ENCODE measurements at regions not wholly inside any gene's neighbourhood (a gene's known extent, or its start where the extent isn't known, plus 50 kb on each side); places are given as distances from the start of the nearest gene placed in this dataset.

DNA sequence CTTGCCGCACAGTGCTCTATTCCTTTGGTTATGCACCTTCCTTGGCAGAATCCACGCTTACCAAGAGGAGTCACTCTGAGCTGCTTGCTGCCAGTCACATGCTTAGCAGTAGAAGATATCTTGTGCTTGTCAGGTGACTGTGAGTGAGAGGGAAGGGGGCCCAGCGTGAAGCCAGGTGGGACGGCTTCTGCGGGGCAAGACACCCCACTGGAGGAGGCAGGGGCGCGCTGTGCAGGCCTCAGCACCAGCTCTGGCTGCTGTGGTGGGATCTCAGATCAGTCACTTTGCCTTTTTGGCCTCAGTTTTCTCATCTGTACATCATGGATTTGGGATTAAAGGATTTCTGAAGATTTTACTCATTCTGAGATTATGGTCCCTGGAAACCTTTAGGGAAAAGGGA lies 63.9 kb upstream of the B3GAT1 start:
- peaks cover 23 to 37% of the 10 kb centered on the region in 2 donors for H3K27me3 Mint-ChIP-seq

GRCh38 chr11:134474942-134475341 lies 62.9 kb upstream of the B3GAT1 start:
- no peak for DNase-seq (ENCODE audit: low spot score)
- H3K27ac Mint-ChIP-seq, result no peak overlapping the region
- H3K27me3 Mint-ChIP-seq, result peaks cover 23 to 37% of the 10 kb centered on the region in 2 donors
- H3K36me3 Mint-ChIP-seq, result no peaks in the 10 kb centered on the region
- peaks cover 3 to 4% of the 10 kb centered on the region in 2 donors for H3K4me1 Mint-ChIP-seq (ENCODE audit: low read depth in 2 of 2)
- ATAC-seq, result peak in 1 of 2 donors; percentile 68
- H3K9me3 Mint-ChIP-seq, result no peaks in the 10 kb centered on the region
- H3K4me3 Mint-ChIP-seq, result no peak overlapping the region

More for the DNA sequence above, 63.9 kb upstream of the B3GAT1 start:
- Mint-ChIP-seq H3K36me3 (no peaks in the 10 kb centered on the region), H3K9me3 (no peaks in the 10 kb centered on the region), H3K4me3 (no peak overlapping the region), H3K27ac (no peak overlapping the region), H3K4me1 (ENCODE audit: low read depth in 2 of 2) (peaks cover 3 to 4% of the 10 kb centered on the region in 2 donors)
- DNase-seq (ENCODE audit: low spot score), result no peak
- no peak for ATAC-seq

DNA sequence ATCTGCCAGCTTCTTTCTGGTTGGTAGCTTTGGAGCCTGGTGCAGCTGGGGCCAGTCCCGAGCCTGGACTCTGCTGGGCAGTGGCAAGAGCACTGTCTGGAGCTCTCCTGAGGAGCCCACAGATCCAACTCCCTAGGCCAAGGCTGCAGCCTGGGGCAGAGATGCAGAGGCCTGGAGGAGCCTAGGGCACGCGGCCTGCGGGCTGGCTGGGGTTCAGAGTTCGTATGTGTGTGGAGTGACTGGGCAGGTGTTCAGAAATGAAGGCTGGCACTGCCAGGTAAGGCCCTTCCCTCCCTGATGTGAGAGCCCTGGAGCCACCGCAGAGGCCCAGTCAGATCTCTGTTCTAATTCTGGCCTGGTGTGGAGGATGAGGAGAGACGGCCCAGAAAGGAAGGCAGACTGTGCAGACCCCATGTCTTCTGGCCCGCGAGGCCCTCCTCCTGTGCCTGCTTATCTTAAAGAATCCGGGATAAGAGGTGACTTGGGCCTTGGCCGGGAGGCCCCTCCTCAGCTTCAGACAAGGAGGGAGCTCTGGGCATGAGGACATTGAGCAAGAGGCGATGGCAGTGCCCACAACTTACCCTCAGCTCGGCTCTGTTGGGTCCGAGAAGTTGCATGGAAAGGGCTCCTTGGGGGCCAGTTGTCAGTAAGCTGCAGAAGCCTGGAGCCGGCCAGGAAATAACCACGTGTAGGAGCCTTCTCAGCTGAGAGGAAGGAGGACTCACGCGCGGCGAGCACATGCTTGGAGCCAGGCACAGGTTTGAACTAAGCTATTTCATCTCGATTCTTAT lies 62.2 kb upstream of the B3GAT1 start:
- no peak overlapping the region for H3K27ac Mint-ChIP-seq
- H3K27me3 Mint-ChIP-seq, result peaks cover 23 to 36% of the 10 kb centered on the region in 2 donors
- H3K4me1 Mint-ChIP-seq (ENCODE audit: low read depth in 2 of 2), result peaks cover 3 to 4% of the 10 kb centered on the region in 2 donors
- no peaks in the 10 kb centered on the region for H3K36me3 Mint-ChIP-seq
- DNase-seq (ENCODE audit: low spot score) (no peak), ATAC-seq (no peak)
- H3K4me3 Mint-ChIP-seq, result no peak overlapping the region
- H3K9me3 Mint-ChIP-seq, result no peaks in the 10 kb centered on the region

- no peak overlapping the region for H3K27ac Mint-ChIP-seq
- ATAC-seq (no peak), DNase-seq (ENCODE audit: low spot score) (no peak)
- no peaks in the 10 kb centered on the region for H3K36me3 Mint-ChIP-seq
- H3K9me3 Mint-ChIP-seq, result no peaks in the 10 kb centered on the region
- H3K27me3 Mint-ChIP-seq, result peaks cover 30 to 38% of the 10 kb centered on the region in 2 donors
- no peak overlapping the region for H3K4me3 Mint-ChIP-seq
- H3K4me1 Mint-ChIP-seq (ENCODE audit: low read depth in 2 of 2), result peaks cover 3 to 4% of the 10 kb centered on the region in 2 donors
These were observed 59.8 kb upstream of the B3GAT1 start for GRCh38 chr11:134471716-134472455.

DNA sequence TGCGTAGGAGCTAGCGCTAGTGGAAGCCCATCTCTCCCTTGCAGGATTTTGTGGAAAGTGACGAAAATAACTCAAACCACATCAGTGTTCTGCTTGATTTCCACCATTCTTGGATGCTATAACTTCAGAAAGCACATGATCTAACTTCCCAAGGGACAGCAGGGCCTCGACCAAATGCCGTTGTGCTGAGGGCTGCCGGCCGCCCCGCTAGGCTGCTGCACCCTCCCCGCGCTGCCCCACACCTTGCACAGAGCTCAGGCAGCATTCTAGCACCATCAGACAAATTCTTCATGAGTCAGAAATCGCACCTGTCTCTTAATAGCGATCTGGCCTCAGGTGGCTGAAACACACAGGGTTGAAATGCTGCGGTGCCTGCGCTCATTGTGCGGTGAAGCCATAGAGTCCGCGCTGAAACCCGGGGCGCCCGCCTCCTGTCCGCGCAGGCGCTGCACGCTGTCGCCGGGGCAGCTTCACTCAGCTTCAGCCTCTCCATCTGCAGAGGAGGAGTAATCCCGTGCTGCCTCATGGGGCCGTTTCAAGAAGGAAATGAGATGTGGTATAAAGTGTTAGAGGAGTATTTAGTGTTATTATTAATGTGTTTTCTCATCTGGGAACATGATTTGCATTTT lies 59.2 kb upstream of the B3GAT1 start:
- Mint-ChIP-seq H3K27ac (no peak overlapping the region), H3K36me3 (no peaks in the 10 kb centered on the region), H3K4me1 (ENCODE audit: low read depth in 2 of 2) (peaks cover 3 to 4% of the 10 kb centered on the region in 2 donors), H3K9me3 (no peaks in the 10 kb centered on the region), H3K4me3 (no peak overlapping the region), H3K27me3 (peaks cover 23 to 33% of the 10 kb centered on the region in 2 donors)
- no peak for DNase-seq (ENCODE audit: low spot score)
- ATAC-seq, result no peak

GRCh38 chr11:134470238-134470637 lies 58.2 kb upstream of the B3GAT1 start:
- H3K27ac Mint-ChIP-seq, result no peak overlapping the region
- H3K9me3 Mint-ChIP-seq, result no peaks in the 10 kb centered on the region
- H3K36me3 Mint-ChIP-seq, result no peaks in the 10 kb centered on the region
- peaks cover 18 to 29% of the 10 kb centered on the region in 2 donors for H3K27me3 Mint-ChIP-seq
- H3K4me1 Mint-ChIP-seq (ENCODE audit: low read depth in 2 of 2), result peaks cover 3 to 4% of the 10 kb centered on the region in 2 donors
- DNase-seq (ENCODE audit: low spot score), result no peak
- ATAC-seq, result no peak
- no peak overlapping the region for H3K4me3 Mint-ChIP-seq

- ATAC-seq, result no peak
These were observed 57.6 kb upstream of the B3GAT1 start for GRCh38 chr11:134469627-134470026.

GRCh38 chr11:134468796-134469195 lies 56.8 kb upstream of the B3GAT1 start:
- Mint-ChIP-seq H3K27me3 (peaks cover 15 to 34% of the 10 kb centered on the region in 2 donors), H3K9me3 (no peaks in the 10 kb centered on the region), H3K4me3 (no peak overlapping the region), H3K4me1 (ENCODE audit: low read depth in 2 of 2) (no peaks in the 10 kb centered on the region), H3K36me3 (no peaks in the 10 kb centered on the region), H3K27ac (no peak overlapping the region)
- ATAC-seq (no peak), DNase-seq (ENCODE audit: low spot score) (no peak)

More at GRCh38 chr11:134469627-134470026, 57.6 kb upstream of the B3GAT1 start:
- Mint-ChIP-seq H3K4me3 (no peak overlapping the region), H3K4me1 (ENCODE audit: low read depth in 2 of 2) (no peaks in the 10 kb centered on the region), H3K27me3 (peaks cover 18 to 32% of the 10 kb centered on the region in 2 donors), H3K36me3 (no peaks in the 10 kb centered on the region), H3K9me3 (no peaks in the 10 kb centered on the region), H3K27ac (no peak overlapping the region)
- no peak for DNase-seq (ENCODE audit: low spot score)

DNA sequence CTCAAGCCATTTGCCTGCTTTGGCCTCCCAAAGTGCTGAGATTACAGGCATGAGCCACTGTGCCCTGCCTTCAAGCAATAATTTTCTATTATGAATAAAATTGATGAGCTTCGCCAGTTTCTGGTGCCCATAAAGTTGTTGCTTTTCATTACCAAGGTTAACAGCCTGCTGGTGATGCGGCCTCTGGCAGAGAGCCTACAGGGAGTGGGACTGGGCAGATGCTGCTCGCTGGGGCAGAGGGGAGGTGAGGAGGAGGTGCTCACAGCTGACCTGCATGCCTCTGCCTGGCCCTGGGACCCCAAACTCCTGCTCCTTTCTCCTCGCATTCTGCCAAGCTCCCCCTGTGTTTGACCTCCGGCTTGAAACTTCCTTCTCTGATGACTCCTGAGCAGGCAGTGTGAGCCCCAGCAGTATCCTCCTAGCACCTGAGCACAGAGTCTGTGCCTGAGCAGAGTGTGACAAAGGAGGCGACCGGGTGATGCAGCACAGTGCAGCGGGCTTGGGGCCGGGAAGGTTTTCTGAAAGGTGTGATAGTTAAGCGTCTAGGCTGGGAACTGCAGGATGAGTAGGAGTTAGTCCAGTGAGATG lies 56.1 kb upstream of the B3GAT1 start:
- no peaks in the 10 kb centered on the region for H3K4me1 Mint-ChIP-seq (ENCODE audit: low read depth in 2 of 2)
- no peak overlapping the region for H3K4me3 Mint-ChIP-seq
- H3K27me3 Mint-ChIP-seq, result peaks cover 9 to 30% of the 10 kb centered on the region in 2 donors
- no peaks in the 10 kb centered on the region for H3K36me3 Mint-ChIP-seq
- ATAC-seq (no peak), DNase-seq (ENCODE audit: low spot score) (no peak)
- no peak overlapping the region for H3K27ac Mint-ChIP-seq
- no peaks in the 10 kb centered on the region for H3K9me3 Mint-ChIP-seq

DNA sequence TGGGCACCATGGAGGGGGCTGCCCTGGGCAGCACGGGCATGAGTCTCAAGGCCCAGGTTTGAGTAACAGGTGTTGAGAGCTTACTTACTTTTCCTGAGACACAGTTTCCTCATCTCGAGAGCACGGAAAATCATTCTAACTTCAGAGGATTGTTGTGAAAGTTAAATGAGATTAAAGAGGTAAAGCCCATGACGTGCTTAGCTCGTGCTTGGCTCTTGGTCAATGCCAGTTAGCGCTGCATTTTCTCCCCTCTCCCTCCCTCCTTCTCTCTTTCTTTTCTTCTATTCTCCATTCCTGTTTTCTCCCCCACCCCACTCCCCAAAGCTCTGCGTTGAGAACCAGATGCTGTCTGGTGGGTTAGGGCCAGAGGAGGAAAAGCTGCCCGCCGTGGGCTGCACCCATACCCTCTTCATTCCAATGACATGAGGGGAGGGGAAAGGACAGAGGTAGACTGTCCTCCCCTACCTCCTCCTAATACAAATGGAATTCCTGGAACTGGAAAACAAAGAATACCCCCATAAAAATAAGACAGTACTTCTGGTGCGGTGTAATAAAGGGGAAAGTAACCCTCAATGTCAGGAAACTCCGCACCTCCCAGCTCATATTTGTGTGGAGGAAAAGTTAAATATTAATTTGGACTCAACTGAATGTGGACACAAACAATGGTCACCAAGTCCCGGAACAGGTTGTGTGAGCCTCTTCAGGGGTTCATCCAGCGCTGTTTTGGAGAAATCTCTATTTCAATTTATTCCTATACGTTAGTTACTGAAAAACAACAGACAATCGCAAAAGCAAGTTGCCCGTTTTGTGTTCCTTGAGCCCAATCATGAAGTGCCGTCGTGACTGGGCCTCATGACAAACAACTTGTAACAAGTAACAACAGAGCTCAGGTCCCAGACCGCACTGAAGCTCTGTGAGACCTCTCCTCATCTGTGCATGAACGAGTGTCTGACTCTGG lies 54.8 kb upstream of the B3GAT1 start:
- H3K27ac Mint-ChIP-seq, result no peak overlapping the region
- H3K36me3 Mint-ChIP-seq, result no peaks in the 10 kb centered on the region
- H3K9me3 Mint-ChIP-seq, result no peaks in the 10 kb centered on the region
- ATAC-seq (no peak), DNase-seq (ENCODE audit: low spot score) (no peak)
- no peaks in the 10 kb centered on the region for H3K4me1 Mint-ChIP-seq (ENCODE audit: low read depth in 2 of 2)
- peaks cover 15 to 32% of the 10 kb centered on the region in 2 donors for H3K27me3 Mint-ChIP-seq
- no peak overlapping the region for H3K4me3 Mint-ChIP-seq

GRCh38 chr11:134466156-134466555 lies 54.1 kb upstream of the B3GAT1 start:
- Mint-ChIP-seq H3K27me3 (peaks cover 22 to 33% of the 10 kb centered on the region in 2 donors), H3K4me1 (ENCODE audit: low read depth in 2 of 2) (no peaks in the 10 kb centered on the region), H3K4me3 (no peak overlapping the region), H3K9me3 (no peaks in the 10 kb centered on the region), H3K36me3 (no peaks in the 10 kb centered on the region), H3K27ac (no peak overlapping the region)
- ATAC-seq (no peak), DNase-seq (ENCODE audit: low spot score) (no peak)

DNA sequence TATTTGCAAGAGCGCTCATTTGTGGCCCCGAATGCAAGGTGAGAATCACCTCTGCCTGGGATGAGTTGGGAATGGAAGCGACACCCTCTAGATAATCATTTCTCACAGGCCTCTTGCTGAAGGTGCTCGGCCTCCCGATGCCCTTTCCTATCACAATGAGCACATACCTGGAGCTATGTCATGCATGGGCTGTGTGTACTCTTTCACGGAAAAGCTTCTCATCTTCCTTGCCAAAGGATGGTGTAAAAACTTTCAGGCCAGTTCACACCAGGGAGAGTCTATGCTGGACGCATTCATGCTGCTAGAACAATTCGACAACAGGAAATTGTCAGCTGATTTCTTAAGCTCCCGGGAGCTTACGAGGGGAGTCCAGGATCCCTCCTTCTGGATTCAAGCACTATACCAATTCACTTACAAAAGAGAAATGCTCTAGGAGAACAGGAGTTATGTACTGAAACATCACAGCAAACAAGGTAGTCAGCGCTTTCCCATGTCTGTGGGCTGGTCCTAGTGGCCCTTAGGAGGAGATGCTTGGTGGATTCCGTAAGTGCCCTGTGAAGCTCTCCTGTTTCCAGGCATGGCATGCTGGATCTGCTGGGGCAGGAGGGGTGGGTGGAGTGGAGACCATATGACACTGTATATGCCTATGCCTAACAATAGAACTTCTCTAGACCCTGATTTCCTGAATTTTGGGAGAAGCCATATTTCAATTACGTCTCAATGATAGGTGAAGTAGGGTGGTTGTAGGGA lies 53.1 kb upstream of the B3GAT1 start:
- no peak overlapping the region for H3K27ac Mint-ChIP-seq
- peaks cover 24 to 32% of the 10 kb centered on the region in 2 donors for H3K27me3 Mint-ChIP-seq
- ATAC-seq, result no peak
- no peaks in the 10 kb centered on the region for H3K36me3 Mint-ChIP-seq
- no peaks in the 10 kb centered on the region for H3K9me3 Mint-ChIP-seq
- H3K4me1 Mint-ChIP-seq (ENCODE audit: low read depth in 2 of 2), result no peaks in the 10 kb centered on the region
- no peak for DNase-seq (ENCODE audit: low spot score)
- H3K4me3 Mint-ChIP-seq, result no peak overlapping the region

All from natural killer cell treated with Interleukin-12 subunit alpha and Interleukin-12 subunit beta and Interleukin-15 and Interleukin-18, amount 100 ng/mL, for 72 hours (primary cell).